H9 (cell line): ENCODE measurements at regions not wholly inside any gene's neighbourhood (a gene's known extent, or its start where the extent isn't known, plus 50 kb on each side); places are given as distances from the start of the nearest gene placed in this dataset.

Source experiments
- DNase-seq: peaks from one replicate; pipeline ENCODE4 v3.0.0-alpha.2; 2017
- H2AFZ ChIP-seq: one replicate; pipeline ENCODE4 v1.6.1; 2013; ENCODE audit warnings: mild to moderate bottlenecking, low read length, control low read depth, moderate library complexity
- H2AK5ac ChIP-seq: 2 replicates; pipeline ENCODE4 v1.6.1; 2013; ENCODE audit warnings: low read length, control low read depth, mixed read lengths; ENCODE audit not compliant: insufficient read length
- H2BK120ac ChIP-seq: one replicate; pipeline ENCODE4 v1.6.1; 2013; ENCODE audit warnings: low read depth, mild to moderate bottlenecking, low read length, control low read depth, inconsistent platforms; ENCODE audit not compliant: poor library complexity, severe bottlenecking
- H2BK12ac ChIP-seq: 2 replicates; pipeline ENCODE4 v1.6.1; 2013; ENCODE audit warnings: low read length, control low read depth, mixed read lengths, low read depth; ENCODE audit not compliant: insufficient read length
- H2BK15ac ChIP-seq: 2 replicates; pipeline ENCODE4 v1.6.1; 2013; ENCODE audit warnings: low read depth, low read length, control low read depth
- H2BK20ac ChIP-seq: one replicate; pipeline ENCODE4 v1.6.1; 2013; ENCODE audit warnings: low read depth, mild to moderate bottlenecking, low read length, control low read depth, inconsistent platforms; ENCODE audit not compliant: poor library complexity, severe bottlenecking
- H2BK5ac ChIP-seq: 2 replicates; pipeline ENCODE4 v1.6.1; 2013; ENCODE audit warnings: low read length, control low read depth, mixed read lengths; ENCODE audit not compliant: insufficient read length
- H3K14ac ChIP-seq: 2 replicates; pipeline ENCODE4 v1.6.1; 2013; ENCODE audit warnings: low read length, control low read depth; ENCODE audit not compliant: insufficient read depth
- H3K18ac ChIP-seq: 2 replicates; pipeline ENCODE4 v1.6.1; 2013; ENCODE audit warnings: low read depth, mild to moderate bottlenecking, mixed read lengths, low read length, control low read depth; ENCODE audit not compliant: insufficient read length
- H3K23ac ChIP-seq: 2 replicates; pipeline ENCODE4 v1.6.1; 2013; ENCODE audit warnings: low read length, control low read depth, mixed read lengths, low read depth; ENCODE audit not compliant: insufficient read length
- H3K23me2 ChIP-seq: 2 replicates; pipeline ENCODE4 v1.6.1; 2013; ENCODE audit warnings: low read depth, mild to moderate bottlenecking, mixed read lengths, low read length, control low read depth; ENCODE audit not compliant: insufficient read length, poor library complexity, severe bottlenecking
- H3K27ac ChIP-seq: 2 replicates; pipeline ENCODE4 v1.5.1; 2013; ENCODE audit warnings: low read length, control low read depth, mixed read lengths, low read depth; ENCODE audit not compliant: insufficient read length
- H3K27me3 ChIP-seq: 2 replicates; pipeline ENCODE4 v1.6.1; 2013; ENCODE audit warnings: low read length, control low read depth, inconsistent platforms; ENCODE audit not compliant: insufficient read depth
- H3K4ac ChIP-seq: 2 replicates; pipeline ENCODE4 v1.6.1; 2013; ENCODE audit warnings: low read depth, mild to moderate bottlenecking, control low read depth, inconsistent platforms, low read length, moderate library complexity
- H3K4me1 ChIP-seq: 2 replicates; pipeline ENCODE4 v1.6.1; 2013; ENCODE audit warnings: low read length, control low read depth, inconsistent platforms; ENCODE audit not compliant: insufficient read depth
- H3K4me2 ChIP-seq: 2 replicates; pipeline ENCODE4 v1.6.1; 2013; ENCODE audit warnings: low read length, control low read depth, mixed read lengths; ENCODE audit not compliant: insufficient read length, insufficient read depth
- H3K56ac ChIP-seq: 2 replicates; pipeline ENCODE4 v1.6.1; 2013; ENCODE audit warnings: low read depth, mild to moderate bottlenecking, mixed read lengths, low read length, control low read depth; ENCODE audit not compliant: insufficient read length
- H3K79me1 ChIP-seq: 2 replicates; pipeline ENCODE4 v1.6.1; 2013; ENCODE audit warnings: low read depth, mild to moderate bottlenecking, moderate library complexity, low read length, control low read depth, inconsistent platforms; ENCODE audit not compliant: insufficient read depth, poor library complexity, severe bottlenecking
- H3K79me2 ChIP-seq: 2 replicates; pipeline ENCODE4 v1.6.1; 2013; ENCODE audit warnings: low read length, control low read depth, inconsistent platforms; ENCODE audit not compliant: insufficient read depth
- H3K9ac ChIP-seq: 2 replicates; pipeline ENCODE4 v1.6.1; 2013; ENCODE audit warnings: low read length, control low read depth, mixed read lengths; ENCODE audit not compliant: insufficient read length; ENCODE audit errors: extremely low read depth
- H3K9me3 ChIP-seq: one replicate; pipeline ENCODE4 v1.6.1; 2013; ENCODE audit warnings: low read depth, low read length, inconsistent platforms; ENCODE audit not compliant: control insufficient read depth
- H3T11ph ChIP-seq: one replicate; pipeline ENCODE4 v1.6.1; 2013; ENCODE audit warnings: mild to moderate bottlenecking, low read length, control low read depth, inconsistent platforms
- H4K20me1 ChIP-seq: one replicate; pipeline ENCODE4 v1.6.1; 2013; ENCODE audit not compliant: control insufficient read depth, insufficient read length, insufficient read depth
- H4K5ac ChIP-seq: 2 replicates; pipeline ENCODE4 v1.6.1; 2013; ENCODE audit warnings: low read depth, mild to moderate bottlenecking, mixed read lengths, low read length, control low read depth; ENCODE audit not compliant: insufficient read length
- H4K8ac ChIP-seq: replicated peaks from 2 replicates; pipeline ENCODE4 v1.6.1; 2013; ENCODE audit warnings: low read length, control low read depth, mixed read lengths, low read depth; ENCODE audit not compliant: insufficient read length
- H4K91ac ChIP-seq: 2 replicates; pipeline ENCODE4 v1.6.1; 2013; ENCODE audit warnings: low read depth, mild to moderate bottlenecking, moderate library complexity, mixed read lengths, low read length, control low read depth; ENCODE audit not compliant: insufficient read length
- H3K27ac Mint-ChIP-seq, 3 experiments: 2 replicates in 2 of 3; 3 replicates in 1 of 3; pipeline ENCODE4 v1.8.0; 2020 to 2021; ENCODE audit warnings: mixed read lengths in 3 of 3, mild to moderate bottlenecking in 1 of 3, moderate library complexity in 1 of 3
- H3K27me3 Mint-ChIP-seq: 2 replicates; pipeline ENCODE4 v1.8.0; 2021; ENCODE audit warnings: low read depth, mild to moderate bottlenecking, moderate library complexity, mixed read lengths
- H3K36me3 Mint-ChIP-seq, 3 experiments: 2 replicates in 2 of 3; 3 replicates in 1 of 3; pipeline ENCODE4 v1.8.0; 2020 to 2021; ENCODE audit warnings: low read depth in 3 of 3, mixed read lengths in 3 of 3; ENCODE audit not compliant: insufficient read depth in 1 of 3
- H3K4me1 Mint-ChIP-seq, 2 experiments: 2 replicates each; pipeline ENCODE4 v1.8.0; 2020; ENCODE audit warnings: mixed read lengths in 2 of 2
- H3K4me3 Mint-ChIP-seq, 2 experiments: 2 replicates in 1 of 2; 3 replicates in 1 of 2; pipeline ENCODE4 v1.8.0; 2020 to 2021; ENCODE audit warnings: mild to moderate bottlenecking in 2 of 2, mixed read lengths in 2 of 2, moderate library complexity in 1 of 2
- H3K9me3 Mint-ChIP-seq, 2 experiments: 2 replicates in 1 of 2; 3 replicates in 1 of 2; pipeline ENCODE4 v1.8.0; 2020; ENCODE audit warnings: mild to moderate bottlenecking in 2 of 2, mixed read lengths in 2 of 2, moderate library complexity in 1 of 2
- whole genome bisulfite sequencing: extraction: QIAGEN DNeasy Blood & Tissue Kit; methylation state at CpG from one replicate; pipeline ENCODE4 v1.1.7; 2013; ENCODE audit warnings: missing lambda C conversion rate, low lambda C conversion rate, mixed read lengths; ENCODE audit not compliant: insufficient read length; ENCODE audit errors: extremely low coverage; 5-methylcytosine and 5-hydroxymethylcytosine counted together
- TF ChIP-seq, protein P1 (sequence below): fragments of 200-600 bp; sonication (generic); conservative IDR thresholded peaks from 3 replicates; pipeline ENCODE4 v1.8.0; 2021; ENCODE audit warnings: antibody characterized with exemption, mild to moderate bottlenecking

DNA sequence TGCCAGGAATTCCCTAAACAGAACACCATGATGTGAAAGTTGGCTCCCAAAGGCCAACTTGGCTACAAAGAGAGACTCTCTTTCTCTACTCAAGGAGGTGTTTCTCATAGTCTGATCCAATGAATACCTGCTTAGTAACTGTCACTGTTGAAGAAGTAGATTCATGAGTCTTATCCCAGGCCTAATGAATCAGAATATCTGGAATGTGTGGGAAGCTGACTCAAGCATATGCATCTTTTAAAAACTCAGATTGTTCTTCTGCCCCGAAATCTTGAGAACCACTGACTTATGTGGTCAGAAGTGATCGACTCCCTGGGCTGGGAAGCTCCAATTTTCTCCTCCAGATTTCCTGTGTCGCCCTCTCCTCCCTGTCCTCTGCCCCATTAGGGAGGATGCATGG lies 345.6 kb downstream of the PLK2 start:
- Histone ChIP-seq H3K4ac (no peak overlapping the region), H4K5ac (no peak overlapping the region), H3K4me1 (no peaks in the 10 kb centered on the region), H2BK20ac (no peak overlapping the region), H4K91ac (no peak overlapping the region), H3K56ac (no peak overlapping the region), H3K27ac (no peak overlapping the region), H3K27me3 (no peaks in the 10 kb centered on the region), H3T11ph (no peak overlapping the region), H3K23ac (no peak overlapping the region), H2AK5ac (no peak overlapping the region), H3K18ac (no peak overlapping the region), H2BK120ac (no peak overlapping the region), H2BK15ac (no peak overlapping the region), H3K79me1 (no peaks in the 10 kb centered on the region), H3K9me3 (no peaks in the 10 kb centered on the region), H3K23me2 (no peaks in the 10 kb centered on the region), H2BK12ac (no peak overlapping the region), H3K4me2 (no peak overlapping the region), H4K20me1 (no peaks in the 10 kb centered on the region), H4K8ac (no peak overlapping the region), H3K79me2 (no peaks in the 10 kb centered on the region), H3K9ac (no peak overlapping the region), H3K14ac (no peak overlapping the region), H2AFZ (no peak overlapping the region), H2BK5ac (no peak overlapping the region)
- Mint-ChIP-seq H3K9me3 (no peaks in the 10 kb centered on the region), H3K36me3 (no peaks in the 10 kb centered on the region; a peak in 1 of 7 replicates), H3K4me1 (no peaks in the 10 kb centered on the region; a peak in 1 of 4 replicates), H3K27me3 (no peaks in the 10 kb centered on the region; the same call in 1 of the 2 replicates), H3K4me3 (no peak overlapping the region), H3K27ac (no peak overlapping the region)
- no peak for DNase-seq
- WGBS, result no CpG with 5 or more reads among the region's 3 CpGs
- TF ChIP-seq, protein P1, sequence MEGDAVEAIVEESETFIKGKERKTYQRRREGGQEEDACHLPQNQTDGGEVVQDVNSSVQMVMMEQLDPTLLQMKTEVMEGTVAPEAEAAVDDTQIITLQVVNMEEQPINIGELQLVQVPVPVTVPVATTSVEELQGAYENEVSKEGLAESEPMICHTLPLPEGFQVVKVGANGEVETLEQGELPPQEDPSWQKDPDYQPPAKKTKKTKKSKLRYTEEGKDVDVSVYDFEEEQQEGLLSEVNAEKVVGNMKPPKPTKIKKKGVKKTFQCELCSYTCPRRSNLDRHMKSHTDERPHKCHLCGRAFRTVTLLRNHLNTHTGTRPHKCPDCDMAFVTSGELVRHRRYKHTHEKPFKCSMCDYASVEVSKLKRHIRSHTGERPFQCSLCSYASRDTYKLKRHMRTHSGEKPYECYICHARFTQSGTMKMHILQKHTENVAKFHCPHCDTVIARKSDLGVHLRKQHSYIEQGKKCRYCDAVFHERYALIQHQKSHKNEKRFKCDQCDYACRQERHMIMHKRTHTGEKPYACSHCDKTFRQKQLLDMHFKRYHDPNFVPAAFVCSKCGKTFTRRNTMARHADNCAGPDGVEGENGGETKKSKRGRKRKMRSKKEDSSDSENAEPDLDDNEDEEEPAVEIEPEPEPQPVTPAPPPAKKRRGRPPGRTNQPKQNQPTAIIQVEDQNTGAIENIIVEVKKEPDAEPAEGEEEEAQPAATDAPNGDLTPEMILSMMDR, result no peak
